Activated CD8-positive, alpha-beta memory T cell treated with anti-CD3 and anti-CD28 coated beads for 4 hours (primary cell): ENCODE measurements at regions not wholly inside any gene's neighbourhood (a gene's known extent, or its start where the extent isn't known, plus 50 kb on each side); places are given as distances from the start of the nearest gene placed in this dataset.

Experiments used
- DNase-seq, 2 donors: peaks; one replicate each; pipeline ENCODE4 v3.0.0-alpha.2; 2020; ENCODE audit warnings: low read depth in 2 of 2

- DNase-seq = no peak
Observed at GRCh38 chr5:2170761-2171160, 288.0 kb upstream of the IRX4 start.

GRCh38 chr5:2169850-2170760 is 287.4 kb upstream of the IRX4 start:
- no peak for DNase-seq

DNA sequence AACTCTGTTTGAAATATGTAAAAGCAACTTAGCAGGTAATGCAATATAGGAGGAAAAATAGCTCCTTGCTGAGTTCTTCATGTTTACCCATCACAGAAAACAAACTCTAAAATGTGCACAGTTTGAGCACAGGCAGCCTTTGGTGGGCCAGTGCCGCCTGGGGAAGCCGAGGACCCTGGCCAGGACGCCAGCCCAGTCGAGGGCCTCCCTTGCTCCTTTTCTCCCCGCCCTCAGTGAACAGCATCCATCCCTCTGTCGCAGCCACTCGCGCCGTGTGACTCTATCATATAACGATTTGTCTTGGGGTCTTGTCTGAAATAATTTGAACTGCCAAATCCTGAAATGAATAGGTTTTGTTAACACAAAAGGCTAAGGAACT is 286.7 kb upstream of the IRX4 start:
- no peak for DNase-seq

- no peak for DNase-seq
Observed at GRCh38 chr5:2168601-2169429, 286.1 kb upstream of the IRX4 start.

DNA sequence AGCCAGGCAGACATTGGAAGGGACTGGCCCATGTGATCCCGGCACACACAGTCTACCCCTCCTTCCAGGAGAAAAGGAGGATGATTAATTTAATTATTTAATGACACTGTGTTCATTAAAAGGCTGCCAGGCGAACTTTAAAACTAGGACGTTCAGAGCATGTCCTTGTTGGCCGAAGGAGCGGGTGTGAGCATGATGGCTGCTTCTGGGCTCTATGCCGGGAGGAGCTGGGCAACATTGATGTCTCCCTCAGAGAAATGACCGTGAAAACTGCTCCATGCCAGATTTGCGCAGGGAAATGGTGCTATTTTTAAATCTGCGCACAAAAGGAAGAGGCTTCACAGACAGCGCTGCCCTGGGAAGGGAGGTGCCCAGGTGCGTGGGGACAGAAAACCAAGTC is 284.9 kb upstream of the IRX4 start:
- no peak for DNase-seq

DNA sequence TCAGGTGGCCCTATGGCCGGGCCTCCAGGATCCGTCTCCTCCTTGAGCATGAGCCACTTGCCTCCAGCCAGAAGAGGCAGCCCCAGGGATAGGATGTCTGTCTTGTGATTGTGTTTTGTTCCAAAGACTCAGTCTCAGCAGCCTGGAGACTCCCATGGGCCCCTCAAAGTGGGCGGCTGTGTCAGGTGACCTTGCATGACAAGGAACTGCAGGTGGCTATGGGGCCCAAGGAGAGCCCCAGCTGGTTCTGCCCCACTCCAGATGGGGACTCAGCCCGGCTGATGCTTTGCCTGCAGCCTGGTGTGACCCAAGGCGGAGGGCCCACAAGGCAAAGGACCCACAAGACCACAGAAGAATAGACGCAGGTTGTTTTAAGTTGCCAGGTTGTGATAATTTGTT is 284.3 kb upstream of the IRX4 start:
- DNase-seq = no peak

- DNase-seq = no peak
Observed at GRCh38 chr5:2166306-2166978, 283.7 kb upstream of the IRX4 start.

DNA sequence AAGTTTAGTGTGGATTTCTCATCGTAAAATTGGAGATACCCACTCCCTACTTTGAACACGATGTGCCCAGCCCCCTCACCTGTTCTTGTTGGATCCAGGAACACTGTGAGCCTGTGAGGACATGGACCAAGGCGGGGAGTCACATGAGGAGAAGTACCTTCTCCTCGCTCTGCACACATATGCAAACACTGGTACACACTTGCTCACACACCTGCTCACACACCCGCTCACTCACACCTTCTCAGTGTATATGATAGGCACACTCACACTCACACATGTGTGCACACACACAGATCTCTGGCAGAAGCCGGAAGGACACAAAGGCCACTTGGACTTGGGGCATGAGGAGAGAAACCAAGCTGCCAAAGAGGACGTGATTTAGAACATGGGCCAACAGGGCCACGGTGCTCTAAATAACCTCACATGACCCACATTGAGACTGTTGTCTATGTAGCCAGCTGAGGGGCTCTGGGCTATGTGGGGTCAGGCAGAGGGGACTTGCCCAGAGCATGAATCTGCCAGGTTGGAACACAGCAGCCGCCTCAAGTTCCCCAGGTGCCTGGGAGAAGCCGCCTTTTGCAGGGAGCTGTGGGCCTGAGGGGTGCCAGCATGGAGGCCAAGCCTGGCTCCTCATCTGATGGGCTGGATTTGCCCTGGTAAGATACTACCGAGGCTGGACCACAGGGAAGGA is 283.0 kb upstream of the IRX4 start:
- DNase-seq = no peak

- no peak for DNase-seq
Observed at GRCh38 chr5:2165203-2165602, 282.5 kb upstream of the IRX4 start.

GRCh38 chr5:2164586-2164985 is 281.9 kb upstream of the IRX4 start:
- no peak for DNase-seq

DNA sequence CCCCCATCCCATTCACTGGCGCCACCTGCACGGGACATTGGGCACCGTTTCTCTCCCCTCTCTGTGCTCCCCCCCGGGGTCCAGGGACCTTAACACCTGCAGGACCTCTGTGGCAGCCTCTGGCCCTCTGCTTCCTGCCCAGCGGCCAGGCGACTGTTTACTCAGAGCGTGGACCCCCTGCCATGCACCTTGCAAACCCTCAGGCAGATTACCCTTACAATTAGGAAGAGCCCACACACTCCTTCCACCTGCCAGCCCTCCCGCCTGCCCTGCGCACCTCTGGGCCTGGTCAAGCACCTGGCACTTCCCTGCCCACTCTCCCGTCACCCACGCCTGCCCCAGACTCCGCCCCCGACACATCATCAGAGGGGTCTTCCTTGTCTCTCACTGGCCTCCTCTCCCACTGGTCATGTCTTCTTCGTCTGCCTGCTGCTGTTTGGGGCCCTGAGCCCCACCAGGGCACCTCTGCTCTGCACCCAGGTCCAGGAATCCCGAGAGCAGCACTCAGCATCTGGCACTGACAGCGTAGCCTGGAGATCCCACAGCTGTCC is 281.3 kb upstream of the IRX4 start:
- no peak for DNase-seq

DNA sequence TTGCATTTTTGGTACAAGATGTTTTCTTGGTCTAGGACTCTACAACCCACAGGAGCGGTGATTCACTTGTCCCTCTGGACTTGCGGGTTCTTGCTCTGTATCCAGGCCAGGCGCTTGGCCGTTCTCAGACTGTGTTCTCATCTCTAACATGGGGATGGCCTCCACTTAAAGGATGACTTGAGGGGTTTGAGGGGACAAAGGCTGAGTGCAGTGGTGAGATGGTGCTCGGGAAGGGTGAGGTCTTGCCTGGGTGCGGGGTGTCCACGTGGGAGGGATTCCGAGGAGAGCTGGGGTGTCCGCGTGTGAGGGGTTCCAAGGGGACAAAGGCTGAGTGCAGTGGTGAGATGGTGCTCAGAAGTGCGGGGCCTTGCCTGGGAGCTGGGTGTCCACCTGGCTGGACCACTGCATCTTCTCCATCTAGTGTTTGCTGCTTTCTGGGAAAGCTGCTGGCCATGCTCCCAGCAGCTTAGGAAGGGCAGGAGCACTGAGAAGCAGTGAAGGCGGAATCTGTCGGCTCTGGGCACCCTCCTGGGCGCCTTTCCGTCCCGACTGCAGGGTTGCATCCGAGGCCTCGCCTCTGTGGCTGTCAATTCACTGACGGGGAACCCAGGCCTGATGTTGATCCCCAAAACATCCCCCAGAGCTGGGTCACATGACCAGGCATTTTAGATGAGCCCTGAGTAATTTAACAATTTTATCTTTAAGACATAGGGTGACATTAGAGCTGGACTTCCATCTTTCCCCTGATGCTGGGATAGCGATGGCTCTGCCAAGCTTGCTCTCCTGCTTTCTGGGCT is 280.5 kb upstream of the IRX4 start:
- no peak for DNase-seq

DNA sequence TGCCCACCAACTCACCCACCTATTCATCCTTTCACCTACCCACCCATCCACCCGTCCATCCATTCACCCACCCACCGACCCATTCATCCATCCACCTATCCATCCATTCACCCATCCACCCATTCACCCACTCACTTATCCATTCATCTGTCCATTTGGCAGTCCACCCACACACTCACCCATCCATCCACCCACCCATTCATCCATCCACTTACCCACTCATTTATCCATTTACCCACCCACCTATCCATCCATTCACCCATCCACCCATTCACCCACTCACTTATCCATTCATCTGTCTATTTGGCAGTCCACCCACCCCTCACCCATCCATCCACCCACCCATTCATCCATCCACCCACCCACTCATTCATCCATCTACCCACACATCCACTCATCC is 278.1 kb upstream of the IRX4 start:
- no peak for DNase-seq

DNA sequence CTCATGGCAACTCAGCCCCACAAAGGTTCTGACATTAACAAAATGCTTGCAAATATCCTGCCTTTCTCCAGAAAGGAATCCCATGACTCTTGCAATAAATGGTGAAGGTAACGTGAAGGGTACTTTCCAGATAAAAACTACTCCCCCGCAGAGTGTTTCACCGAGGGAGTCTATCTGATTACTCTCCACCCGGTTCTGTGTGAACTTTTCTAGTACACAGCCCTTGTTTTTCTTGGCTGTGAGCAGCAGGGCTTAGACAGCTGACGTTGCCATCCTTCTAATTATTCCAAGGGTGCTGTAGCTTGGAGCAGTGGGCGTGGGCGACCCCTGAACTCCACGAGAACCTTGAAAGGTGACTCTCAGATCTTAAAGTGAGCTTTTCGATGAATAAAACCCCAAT is 276.0 kb upstream of the IRX4 start:
- DNase-seq = no peak

- DNase-seq = no peak
Observed at GRCh38 chr5:2158109-2158508, 275.4 kb upstream of the IRX4 start.

- DNase-seq = no peak
Observed at GRCh38 chr5:2157372-2157771, 274.6 kb upstream of the IRX4 start.

- DNase-seq = no peak
Observed at GRCh38 chr5:2156358-2157059, 273.8 kb upstream of the IRX4 start.

DNA sequence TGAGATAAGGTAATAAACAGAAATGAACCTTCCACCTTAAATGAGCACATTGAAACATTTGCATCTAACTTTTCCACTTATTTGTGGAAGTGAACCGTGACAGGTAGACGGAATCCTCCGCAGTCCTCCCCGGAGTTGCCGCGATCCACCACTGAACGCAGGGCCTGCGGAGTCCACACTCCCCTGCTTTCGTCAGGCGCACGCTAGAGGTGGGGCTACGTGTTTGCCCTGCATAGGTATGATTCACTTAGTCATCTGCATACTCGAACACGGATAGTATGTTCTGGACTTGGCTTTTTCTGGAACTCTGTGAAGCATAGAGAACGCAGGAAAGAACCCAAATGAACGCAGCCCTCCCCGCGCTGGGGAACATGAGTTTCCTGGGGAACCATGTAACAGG is 272.8 kb upstream of the IRX4 start:
- no peak for DNase-seq

DNA sequence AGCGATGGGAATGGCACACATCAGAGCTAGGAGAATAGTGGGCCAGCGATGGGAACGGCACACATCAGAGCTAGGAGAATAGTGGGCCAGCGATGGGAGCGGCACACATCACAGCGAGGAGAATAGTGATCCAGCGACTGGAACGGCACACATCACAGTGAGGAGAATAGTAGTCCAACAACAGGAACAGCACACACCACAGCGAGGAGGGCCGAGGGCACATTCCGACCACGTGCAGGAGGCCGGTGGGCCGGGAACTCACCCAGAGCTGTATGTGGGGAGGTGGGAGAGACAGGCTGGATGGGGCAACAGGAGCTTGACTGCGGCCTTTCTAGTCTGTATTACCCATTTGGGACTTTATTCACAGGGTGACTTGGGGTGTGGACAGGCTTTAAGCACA is 271.1 kb upstream of the IRX4 start:
- no peak for DNase-seq

DNA sequence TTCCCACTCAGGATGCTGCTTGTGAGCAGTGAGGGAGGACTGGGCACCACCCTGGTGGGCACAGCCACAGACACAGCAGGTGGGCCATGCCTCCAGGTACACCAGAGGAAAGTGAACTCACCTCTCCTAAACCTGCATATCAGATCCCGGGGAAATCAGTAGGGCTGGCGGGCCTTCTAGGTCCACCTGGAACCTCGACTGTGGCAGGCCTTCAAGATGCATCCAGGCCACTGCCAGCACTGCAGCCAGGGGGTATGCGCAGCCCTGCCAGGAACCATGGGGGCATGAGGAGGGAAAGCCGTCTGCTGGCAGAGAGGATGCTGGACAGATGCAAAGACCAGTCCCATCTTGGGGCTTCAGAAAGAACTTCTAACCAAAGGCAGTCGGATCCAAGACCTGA is 270.6 kb upstream of the IRX4 start:
- no peak for DNase-seq
